ENCODE measurements at regions not wholly inside any gene's neighbourhood (a gene's known extent, or its start where the extent isn't known, plus 50 kb on each side); places are given as distances from the start of the nearest gene placed in this dataset.
"Not testable (repeated sequence)": the region's sequence is repeated elsewhere in the genome, so short reads cannot be mapped to it uniquely, and the experiment has no call there.

GRCh38 chr6:11486959-11487358, 50.6 kb upstream of the TMEM170B start:
- DNase-seq = no peak

- no peak for DNase-seq
These were observed 51.1 kb upstream of the TMEM170B start for GRCh38 chr6:11486486-11486885.

GRCh38 chr6:11486051-11486450, 51.5 kb upstream of the TMEM170B start:
- no peak for DNase-seq

GRCh38 chr6:11485271-11485670, 52.3 kb upstream of the TMEM170B start:
- DNase-seq = no peak

GRCh38 chr6:11484441-11484840, 53.1 kb upstream of the TMEM170B start:
- DNase-seq = no peak

- no peak for DNase-seq
These were observed 54.9 kb upstream of the TMEM170B start for GRCh38 chr6:11482616-11483015.

- no peak for DNase-seq
These were observed 57.0 kb upstream of the TMEM170B start for GRCh38 chr6:11480541-11480940.

- no peak for DNase-seq
These were observed 58.3 kb upstream of the TMEM170B start for GRCh38 chr6:11479296-11479695.

GRCh38 chr6:11478586-11478985, 59.0 kb upstream of the TMEM170B start:
- DNase-seq = no peak

- no peak for DNase-seq
These were observed 62.5 kb upstream of the TMEM170B start for GRCh38 chr6:11475016-11475415.

GRCh38 chr6:11473008-11473740, 64.4 kb upstream of the TMEM170B start:
- no peak for DNase-seq

- DNase-seq = no peak
These were observed 66.3 kb upstream of the TMEM170B start for GRCh38 chr6:11471261-11471660.

GRCh38 chr6:11469684-11470083, 67.9 kb upstream of the TMEM170B start:
- no peak for DNase-seq

GRCh38 chr6:11468271-11468670, 69.3 kb upstream of the TMEM170B start:
- not testable (repeated sequence) for DNase-seq

- no peak for DNase-seq
These were observed 70.2 kb upstream of the TMEM170B start for GRCh38 chr6:11467364-11467763.

GRCh38 chr6:11463398-11463780, 74.2 kb upstream of the TMEM170B start:
- no peak for DNase-seq

- no peak for DNase-seq
These were observed 74.7 kb upstream of the TMEM170B start for GRCh38 chr6:11462742-11463397.

GRCh38 chr6:11460837-11461661, 76.5 kb upstream of the TMEM170B start:
- no peak for DNase-seq

- DNase-seq = no peak
These were observed 77.4 kb upstream of the TMEM170B start for GRCh38 chr6:11460001-11460668.

GRCh38 chr6:11459079-11459610, 78.4 kb upstream of the TMEM170B start:
- no peak for DNase-seq

GRCh38 chr6:11458509-11458908, 79.0 kb upstream of the TMEM170B start:
- DNase-seq = no peak

GRCh38 chr6:11457422-11457821, 80.1 kb upstream of the TMEM170B start:
- DNase-seq = not testable (repeated sequence)

- DNase-seq = not testable (repeated sequence)
These were observed 85.4 kb upstream of the TMEM170B start for GRCh38 chr6:11452106-11452505.
